ENCODE measurements at regions not wholly inside any gene's neighbourhood (a gene's known extent, or its start where the extent isn't known, plus 50 kb on each side); places are given as distances from the start of the nearest gene placed in this dataset.

DNA sequence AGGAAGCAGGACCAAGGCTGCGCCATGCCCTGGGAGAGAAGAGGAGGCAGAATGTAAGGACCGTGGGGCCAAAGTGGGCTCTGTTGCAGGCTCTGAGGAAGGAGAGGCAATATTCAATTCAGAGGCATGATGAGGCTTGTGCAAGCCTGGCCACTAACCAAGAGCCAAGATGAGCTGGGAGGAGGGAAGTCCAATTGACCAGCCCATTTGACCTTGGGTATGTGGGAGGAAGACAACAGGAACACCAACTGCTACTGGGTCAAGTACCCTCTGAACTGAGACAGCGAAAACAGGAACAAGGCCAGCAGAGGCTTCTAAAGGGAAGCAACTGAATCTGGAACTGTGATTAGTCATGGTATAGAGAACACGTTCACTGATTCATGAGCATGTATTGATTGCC lies 779.6 kb downstream of the MAFB start:
- DNase-seq (ENCODE audit: low spot score), result no peak

DNA sequence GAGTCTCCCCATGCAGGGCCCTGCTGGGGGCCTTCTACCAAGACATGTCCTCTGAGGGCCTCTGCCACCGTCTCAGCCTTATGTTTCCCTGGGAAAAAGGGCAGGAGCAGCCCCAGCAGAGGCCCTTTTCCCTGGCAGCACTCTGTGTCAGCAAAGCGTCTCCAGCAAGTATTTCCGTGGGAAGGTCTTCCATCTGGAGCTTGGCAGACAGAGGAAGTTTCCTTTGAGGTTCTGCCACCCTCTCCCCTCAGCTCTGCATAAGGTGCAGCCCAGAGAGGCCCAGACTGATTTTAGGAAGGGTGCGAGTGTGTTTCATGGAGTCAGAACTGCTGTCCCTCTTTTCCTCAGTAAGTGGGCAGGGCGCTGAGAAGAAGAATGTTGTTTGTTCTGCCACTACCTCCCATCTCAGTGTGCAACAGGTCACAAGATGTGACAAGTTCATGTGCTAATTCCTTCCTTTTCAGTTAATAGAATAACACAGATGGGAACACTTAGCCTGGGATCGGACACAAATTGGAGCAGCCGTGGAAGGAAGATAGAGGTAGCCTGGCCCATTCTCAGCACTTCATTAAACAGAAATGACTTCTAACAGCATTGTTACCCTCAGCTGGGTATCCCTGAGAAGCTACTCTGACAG lies 784.4 kb downstream of the MAFB start:
- DNase-seq (ENCODE audit: low spot score), result no peak

DNA sequence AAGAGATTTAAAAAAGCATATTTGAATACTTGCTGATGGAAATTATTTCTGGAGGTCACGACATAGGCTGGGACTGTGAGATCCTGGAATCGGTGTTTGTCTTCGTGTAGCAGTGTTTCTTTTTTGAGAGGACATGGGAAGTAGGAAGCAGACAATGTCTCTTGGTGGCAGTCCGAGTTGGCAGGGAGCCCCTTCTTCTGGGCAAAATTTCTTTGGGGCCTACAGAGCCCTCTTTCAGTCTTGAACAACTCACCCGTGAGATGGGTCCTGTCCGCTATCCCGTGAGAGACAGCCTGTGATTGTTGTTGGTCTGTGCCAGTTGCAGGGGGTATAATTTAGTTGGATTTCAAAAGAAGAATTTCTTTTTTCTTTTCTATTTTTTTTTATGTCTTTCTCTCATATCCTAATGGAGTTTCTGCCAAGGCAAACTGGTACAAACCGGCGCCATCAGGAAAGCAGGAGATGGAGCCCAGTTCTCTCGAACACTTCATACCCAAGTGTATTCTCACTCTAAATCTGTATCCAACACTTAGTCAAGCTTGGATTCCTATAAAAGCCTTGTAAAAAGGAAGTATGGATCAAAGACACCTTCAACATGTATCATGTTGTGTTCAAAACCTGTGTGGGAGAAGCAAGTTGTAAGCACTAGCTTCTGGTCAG lies 785.1 kb downstream of the MAFB start:
- no peak for DNase-seq (ENCODE audit: low spot score)

DNA sequence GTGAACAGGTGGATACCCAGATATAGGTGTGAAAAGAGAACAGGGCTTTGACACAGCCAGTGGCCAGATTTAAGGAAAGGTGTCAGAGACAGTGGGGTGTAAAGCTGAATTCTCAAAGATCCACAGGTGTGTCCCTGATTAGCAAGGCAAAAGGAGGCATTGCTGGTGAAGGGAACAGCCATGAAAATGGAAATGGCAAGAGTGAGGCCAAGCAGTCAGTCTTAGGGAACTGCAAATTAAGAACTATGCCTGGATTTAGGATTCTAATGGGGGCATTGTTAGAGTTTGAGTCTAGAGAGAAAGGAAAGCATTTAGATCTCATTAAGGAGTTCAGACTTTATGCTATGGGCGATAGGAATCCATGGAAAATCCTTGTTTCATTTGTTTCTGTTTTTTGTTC lies 789.2 kb downstream of the MAFB start:
- no peak for DNase-seq (ENCODE audit: low spot score)

DNA sequence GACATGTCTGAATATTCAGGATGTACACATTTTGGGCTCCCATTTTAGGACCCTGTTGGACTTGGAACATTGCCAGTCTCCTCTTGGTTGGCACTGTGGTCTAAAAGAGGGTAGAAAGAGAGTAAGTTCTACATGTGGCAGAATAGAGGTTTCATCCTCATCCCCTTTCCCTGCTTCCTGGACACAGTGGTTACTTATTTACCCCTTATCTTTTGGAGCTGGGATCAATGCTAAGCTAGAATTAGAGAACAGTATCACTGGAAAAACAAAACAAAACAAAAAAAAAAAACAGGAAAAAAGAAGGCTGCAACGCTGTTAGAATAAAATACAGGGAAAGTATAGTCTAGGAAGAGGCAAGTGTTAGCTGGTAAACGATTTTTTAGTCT lies 790.6 kb downstream of the MAFB start:
- no peak for DNase-seq (ENCODE audit: low spot score)

DNA sequence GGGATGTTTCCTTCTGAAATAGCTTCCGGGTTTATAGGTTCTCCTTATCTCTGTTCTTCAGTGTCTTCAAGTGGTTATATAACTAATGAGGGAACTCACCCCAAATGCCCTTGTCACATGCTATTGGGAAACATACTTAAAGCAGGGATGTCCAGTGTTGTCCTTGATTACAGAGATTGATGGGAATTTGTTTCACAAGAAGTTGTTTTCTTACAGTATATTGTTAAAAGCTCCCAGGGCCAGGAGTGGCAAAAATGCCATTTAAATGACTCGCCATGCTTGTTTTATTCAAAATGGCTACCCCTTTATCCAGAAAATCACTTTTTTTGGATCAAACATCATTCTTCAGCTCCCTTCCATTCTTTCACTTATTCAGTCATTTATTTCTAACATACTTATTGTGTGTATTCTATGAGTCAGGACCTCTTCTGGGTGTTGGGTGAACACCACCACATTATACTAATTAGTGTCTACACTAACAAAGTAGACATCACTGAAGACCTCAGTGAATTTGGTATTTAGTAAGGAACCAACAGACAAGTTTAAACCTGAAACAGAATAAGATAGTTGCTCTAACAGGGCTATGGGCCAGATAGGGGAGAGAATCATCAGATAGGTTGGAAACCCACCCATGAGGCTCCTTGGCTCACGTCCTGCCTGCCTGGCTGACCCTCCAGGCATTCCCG lies 791.1 kb downstream of the MAFB start:
- DNase-seq (ENCODE audit: low spot score), result peak; percentile 3

DNA sequence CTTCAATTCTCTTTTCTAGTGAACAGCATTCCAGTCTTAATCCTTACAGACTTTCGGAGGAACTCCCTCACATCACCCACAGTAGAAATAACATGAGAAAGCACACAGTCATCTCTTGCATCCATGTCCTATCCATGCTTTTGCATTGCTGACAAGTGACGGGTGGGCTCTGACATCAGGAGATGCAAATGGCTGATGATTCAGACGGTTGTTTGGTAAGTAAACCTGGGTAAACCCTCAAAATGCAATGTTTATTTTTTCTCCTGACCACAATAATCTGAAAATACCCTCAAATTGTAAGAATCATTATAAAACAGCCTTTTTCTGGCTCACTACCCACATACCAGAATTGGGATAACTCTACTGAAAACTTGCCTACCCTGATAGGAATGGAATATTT lies 792.0 kb downstream of the MAFB start:
- peak; percentile 37 for DNase-seq (ENCODE audit: low spot score)

DNA sequence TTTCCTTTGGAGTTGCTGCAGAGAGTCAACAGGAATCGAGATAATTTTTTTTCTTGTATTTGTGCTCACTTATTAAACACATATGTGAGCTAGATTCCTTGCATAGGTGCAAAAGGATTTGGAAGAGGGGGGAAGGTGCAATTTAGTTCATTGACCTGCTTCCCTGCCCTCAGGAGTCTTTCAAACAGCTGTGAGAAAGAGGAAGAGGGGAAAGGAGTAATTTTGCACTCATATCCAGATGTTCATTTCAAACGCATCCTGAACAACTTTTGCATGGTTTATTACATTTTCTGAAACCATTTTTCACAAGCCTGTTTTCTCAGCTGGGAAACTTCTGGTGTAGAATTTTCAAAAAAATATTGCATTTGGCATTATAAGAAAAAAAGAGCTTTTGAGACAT lies 795.0 kb downstream of the MAFB start:
- DNase-seq (ENCODE audit: low spot score), result no peak

DNA sequence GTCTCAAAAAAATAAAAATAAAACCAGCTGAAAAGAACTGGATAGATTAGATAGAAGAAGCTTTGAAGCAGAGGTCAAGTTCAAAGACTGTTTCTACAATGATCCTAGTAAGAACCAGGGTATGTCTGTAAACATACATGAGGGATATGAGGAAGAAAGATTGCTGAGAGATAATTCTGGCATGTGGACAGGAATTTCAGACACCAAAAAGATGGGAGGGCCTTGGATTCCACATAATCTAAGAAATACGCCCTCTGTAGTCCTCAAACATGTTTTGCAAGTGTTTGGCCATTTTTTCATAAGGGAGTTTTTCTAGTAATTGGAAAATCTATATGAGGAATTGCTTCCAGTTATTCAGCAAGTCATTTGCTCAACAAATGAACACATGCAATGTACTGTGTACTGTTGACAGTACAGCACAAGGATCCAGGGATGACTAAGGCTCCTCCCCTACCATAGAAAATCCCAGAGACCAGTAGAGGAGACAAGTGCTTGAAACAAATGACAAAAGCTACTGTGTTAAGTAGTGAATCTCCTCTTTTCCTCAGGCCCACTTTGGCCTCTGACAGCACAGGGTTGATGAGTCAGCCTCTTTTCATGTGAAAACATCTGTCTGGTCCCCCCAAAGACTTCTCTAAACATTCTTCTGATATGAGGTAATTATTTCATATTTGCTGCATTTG lies 795.9 kb downstream of the MAFB start:
- peak; percentile 6 for DNase-seq (ENCODE audit: low spot score)

DNA sequence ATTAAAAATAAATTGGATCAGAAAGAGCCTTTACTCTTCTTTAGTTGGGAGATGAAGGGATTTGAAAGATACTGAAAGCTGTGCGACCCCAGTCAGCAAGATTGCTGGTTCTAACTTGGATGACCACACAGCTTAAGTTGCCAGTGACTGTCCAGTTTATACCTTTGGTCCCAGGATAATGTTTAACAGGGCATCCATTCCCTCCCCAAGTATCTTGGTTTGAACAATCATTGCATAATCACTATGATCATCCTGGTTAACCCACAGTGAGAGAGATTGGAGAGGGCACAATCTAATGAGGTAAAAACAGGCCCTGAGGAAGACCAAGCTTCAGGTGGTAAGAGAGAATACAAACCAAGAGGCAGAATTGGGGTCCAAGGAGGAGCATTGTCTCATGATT lies 798.3 kb downstream of the MAFB start:
- DNase-seq (ENCODE audit: low spot score), result no peak

DNA sequence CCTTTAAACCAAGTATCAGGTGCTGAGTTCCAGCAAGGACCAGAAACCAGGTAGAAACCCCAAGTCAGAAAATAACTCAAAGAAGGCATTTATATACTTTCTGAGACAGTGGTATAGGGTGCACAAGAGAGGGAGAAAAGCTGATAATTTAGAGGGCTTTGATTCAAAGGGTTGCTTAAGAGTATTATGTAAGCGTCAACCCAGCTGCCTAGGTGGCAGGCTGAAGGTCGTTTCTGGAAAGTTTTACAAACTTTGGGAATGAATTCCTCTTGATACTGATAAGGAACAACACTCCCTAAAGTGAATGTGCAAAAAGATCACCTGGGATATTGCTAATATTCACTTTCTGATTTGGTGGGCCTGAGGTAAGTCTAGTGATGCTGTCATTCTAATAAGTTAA lies 800.7 kb downstream of the MAFB start:
- no peak for DNase-seq (ENCODE audit: low spot score)

DNA sequence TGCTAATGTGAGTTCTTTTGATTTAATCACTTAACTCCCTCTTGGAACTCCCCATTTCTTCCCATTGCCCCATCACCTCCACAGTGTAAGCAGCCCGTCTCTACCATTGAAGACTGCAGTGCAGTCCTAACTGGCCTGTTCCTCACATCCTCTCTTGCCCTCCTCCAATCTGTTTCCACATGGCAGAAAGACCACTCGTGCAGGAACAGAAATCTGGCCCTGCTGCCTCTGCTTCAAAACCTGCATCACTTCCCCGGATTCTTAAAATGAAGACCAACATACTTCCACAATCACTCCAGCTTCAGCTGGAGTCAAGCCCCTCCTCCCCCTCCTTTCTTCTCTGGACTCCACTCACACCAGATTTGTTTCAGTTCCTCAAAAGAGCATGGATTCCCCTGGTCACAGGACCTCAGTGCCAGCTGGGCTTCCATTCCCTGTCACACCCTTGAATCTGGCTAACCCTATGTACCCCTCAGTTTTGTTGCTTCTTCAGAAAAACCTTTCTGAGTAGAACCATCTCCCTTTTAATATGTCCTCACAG lies 802.3 kb downstream of the MAFB start:
- DNase-seq (ENCODE audit: low spot score), result no peak

DNA sequence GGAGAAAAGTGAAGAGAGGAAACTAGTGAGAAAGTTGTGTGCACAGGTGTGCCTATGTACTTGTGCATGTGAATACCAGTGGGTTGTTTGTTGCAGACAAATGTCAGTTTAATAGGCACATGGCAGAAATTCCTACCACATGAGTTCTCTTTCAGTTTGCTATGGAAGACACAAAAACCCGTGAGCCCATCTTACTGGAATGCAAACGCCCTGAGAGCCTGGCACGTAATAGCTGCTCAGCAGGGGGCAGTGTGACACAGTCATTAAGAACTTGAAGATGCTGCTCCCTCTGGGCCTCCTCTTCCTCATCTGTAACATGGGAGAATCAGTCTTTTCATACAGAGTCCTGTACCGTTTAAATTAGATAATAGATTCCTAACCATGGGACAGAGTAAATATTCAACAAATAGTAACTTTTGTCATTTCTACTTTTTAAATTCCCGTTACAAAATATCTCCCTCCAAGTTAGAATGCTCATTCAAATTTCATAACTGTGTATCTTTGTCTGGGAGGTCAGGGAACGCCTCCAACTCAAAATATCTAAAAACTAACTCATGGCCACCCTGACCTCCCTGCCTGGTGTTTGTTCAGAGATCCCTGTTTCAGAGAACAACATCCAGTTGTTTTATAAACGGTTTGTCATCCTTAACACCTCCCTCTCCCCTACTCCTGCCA lies 802.9 kb downstream of the MAFB start:
- DNase-seq (ENCODE audit: low spot score), result peak; percentile 47

DNA sequence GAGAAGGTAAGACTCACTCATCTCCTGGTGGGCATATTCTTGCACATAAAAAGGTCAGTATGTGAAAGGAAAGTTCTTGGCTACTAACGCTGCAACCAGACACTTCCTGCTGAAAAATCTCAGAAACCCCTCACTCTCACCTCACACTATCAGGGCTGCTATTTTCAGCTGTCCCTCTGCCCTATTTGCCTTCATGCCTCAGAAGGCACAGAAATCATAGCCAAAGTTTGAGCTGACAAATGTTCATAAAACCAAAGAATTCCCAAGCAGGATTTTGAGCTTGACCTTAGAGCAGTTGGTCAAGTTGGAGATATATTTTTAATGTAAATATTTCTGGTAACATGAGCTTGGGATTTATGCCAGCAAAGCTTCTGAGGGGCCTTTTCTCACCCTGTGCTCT lies 806.2 kb downstream of the MAFB start:
- DNase-seq (ENCODE audit: low spot score), result no peak

DNA sequence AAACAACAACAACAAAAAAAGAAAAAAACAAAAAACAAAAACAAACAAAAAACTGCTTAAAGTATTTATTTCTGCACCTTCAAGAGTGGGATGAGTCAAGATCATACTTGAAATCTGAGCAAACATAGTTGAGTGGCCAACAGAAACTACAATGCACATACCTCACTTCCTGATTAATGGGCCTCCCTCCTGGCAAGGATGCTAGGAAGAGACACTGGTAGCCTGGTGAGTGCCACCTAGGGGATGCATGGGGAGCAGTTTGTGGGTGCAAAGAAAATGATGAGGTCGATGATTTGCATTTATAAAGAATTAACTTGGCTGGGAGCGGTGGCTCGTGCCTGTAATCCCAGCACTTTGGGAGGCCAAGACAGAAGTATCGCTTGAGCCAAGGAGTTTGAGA lies 808.1 kb downstream of the MAFB start:
- no peak for DNase-seq (ENCODE audit: low spot score)

DNA sequence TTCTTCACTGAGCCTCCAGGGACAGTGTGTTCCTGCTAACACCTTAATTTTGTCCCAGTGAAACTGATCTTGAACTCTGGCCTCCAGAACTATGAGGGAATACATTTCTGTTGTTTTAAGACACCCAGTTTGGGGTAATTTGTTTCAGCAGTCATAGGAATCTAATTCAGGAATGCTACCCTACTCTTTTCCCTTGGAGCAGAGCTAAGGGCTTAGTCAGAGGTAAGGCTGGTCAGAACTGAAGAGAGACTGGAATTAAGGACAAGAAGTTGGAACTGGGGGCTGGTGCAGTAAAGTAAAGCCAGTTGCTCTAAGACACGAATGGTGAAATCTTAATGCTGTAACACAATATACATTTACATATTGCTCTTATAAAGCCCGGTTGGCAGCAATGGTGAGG lies 809.7 kb downstream of the MAFB start:
- no peak for DNase-seq (ENCODE audit: low spot score)

DNA sequence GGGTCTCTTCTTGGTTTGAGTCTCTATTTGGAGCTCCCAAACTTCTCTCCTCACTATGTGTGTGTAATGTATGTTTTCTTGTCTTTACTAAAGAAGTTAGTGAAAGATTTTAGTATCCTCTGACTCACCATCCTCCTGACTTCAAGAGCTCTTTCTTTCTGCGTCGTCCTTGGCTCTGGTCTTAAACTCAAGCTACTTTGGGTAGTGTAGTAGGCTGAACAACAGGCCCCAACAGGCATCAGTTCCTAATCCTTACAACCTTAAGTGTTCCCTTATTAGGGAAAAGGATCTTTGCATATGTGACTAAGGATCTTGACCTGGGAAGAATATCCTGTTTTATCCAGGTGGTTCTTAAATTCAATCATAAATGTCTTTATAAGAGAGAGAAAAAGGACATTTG lies 810.2 kb downstream of the MAFB start:
- no peak for DNase-seq (ENCODE audit: low spot score)

DNA sequence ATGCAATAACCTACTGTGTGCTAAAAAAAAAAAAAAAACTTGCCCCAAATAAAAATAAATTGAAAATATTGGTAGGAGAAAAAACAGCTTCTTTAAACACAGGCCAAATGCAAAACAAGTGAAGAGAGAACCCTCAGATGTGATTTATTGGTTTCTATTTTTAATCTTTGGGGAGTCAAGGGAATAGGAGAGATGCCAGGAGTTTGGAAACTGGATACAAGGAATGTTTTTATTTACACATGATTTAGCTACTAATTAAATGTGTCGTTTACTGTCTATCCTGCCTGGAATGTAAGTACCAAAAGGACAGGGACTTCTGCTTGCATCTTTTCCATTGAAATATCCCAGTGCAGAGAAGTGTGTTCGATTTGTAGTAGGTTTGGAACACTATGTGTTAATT lies 810.7 kb downstream of the MAFB start:
- DNase-seq (ENCODE audit: low spot score), result no peak

DNA sequence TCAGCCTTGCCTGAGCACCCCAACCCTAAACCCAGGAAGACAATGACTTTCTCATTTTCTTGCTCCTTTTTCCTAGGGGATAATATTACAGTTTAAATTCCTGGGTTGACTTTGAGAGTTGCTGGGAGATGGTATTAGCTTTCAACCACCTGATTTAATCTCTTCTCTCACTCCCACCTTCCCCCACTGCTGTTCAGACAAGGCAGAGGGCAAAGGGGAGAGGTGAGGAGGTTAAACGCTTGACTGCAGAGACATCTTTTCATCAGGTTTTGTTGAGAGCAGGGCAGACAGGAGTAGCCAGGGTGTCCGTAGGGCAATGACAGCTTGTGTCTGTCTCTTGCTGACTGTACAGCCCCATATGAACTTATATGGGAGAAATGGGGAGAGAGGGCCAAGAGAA lies 811.2 kb downstream of the MAFB start:
- DNase-seq (ENCODE audit: low spot score), result no peak

DNA sequence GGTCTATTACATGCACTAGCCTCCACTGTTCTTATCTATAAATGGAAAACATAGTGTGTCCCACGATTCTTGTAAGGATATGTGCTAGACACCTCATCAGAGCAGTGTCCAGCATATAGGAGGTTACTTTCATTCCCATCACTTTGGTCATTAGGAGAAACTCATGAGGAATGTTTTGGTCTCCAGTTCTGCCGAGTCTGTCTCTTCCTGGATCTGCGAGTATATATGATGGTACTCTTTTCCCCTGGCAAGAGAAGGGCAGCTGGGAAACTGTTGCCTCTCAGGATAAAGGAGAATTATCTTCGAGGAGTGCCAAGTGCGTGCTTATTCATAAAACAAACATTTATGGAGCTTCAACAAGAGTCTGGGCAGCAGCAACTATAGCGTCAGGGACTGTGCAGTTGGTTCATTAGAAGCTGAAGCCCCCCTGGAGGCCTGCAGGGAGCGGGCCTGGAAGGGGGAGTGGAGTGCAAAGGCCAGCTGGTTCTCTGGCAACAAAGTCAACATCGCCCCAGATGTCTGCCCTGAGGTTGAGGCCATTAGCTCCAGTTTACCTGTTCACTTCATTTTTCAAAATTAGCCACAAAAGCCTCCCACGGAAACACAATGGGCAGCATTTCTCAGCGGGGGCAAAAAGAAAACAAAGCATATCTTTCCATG lies 811.9 kb downstream of the MAFB start:
- no peak for DNase-seq (ENCODE audit: low spot score)

DNA sequence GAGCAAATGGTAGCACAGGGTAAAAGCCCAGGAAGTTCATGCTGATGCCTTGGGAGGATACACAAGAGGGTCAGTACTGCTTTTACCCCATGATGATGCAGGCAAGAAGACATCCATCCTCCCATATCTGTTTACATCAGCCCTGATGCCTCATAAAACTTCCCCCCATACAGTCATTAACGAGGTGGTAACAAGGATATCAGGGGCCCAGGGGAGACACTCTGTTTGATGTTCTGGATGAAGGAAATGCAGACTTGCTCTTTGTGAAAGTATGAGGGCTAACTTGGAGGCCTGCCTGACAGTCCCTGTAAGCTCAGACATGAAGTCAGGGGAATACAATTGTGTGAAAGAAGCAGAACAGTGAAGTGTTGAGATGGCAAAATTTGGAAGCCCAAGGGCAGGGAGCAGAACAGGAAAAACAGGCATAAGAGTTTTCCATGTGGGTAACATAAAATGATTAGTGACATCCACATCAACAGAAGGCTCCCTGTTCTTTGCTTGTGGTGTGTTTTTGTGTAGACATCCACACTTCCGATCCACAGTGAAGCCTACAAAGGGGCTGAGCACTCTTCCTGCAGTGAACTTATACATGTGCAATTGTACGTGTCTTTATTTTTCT lies 813.4 kb downstream of the MAFB start:
- DNase-seq (ENCODE audit: low spot score), result no peak

Measured in hepatic stellate cell (primary cell).